HTR-8/SVneo (cell line): ENCODE measurements at regions not wholly inside any gene's neighbourhood (a gene's known extent, or its start where the extent isn't known, plus 50 kb on each side); places are given as distances from the start of the nearest gene placed in this dataset.

Experiments
- DNase-seq: peaks from one replicate; pipeline ENCODE4 v3.0.0; 2011; ENCODE audit warnings: low spot score, mixed read lengths; ENCODE audit not compliant: insufficient read length
- FAIRE-seq: peaks from 2 replicates; lab custom pipeline; 2011; peaks lifted over from hg19 to GRCh38; lab: Jason Lieb, UNC

- FAIRE-seq (no peak), DNase-seq (no peak)
Measured at GRCh38 chr11:91967691-91968045, 256.9 kb upstream of the FAT3 start.

- no peak for FAIRE-seq
- DNase-seq = no peak
Measured at GRCh38 chr11:91967026-91967690, 257.5 kb upstream of the FAT3 start.

GRCh38 chr11:91966368-91966767 lies 258.2 kb upstream of the FAT3 start:
- FAIRE-seq = no peak
- DNase-seq = no peak

- DNase-seq (no peak), FAIRE-seq (no peak)
Measured at GRCh38 chr11:91960770-91961169, 263.8 kb upstream of the FAT3 start.

GRCh38 chr11:91959411-91959810 lies 265.2 kb upstream of the FAT3 start:
- DNase-seq (no peak), FAIRE-seq (no peak)

- FAIRE-seq (no peak), DNase-seq (no peak)
Measured at GRCh38 chr11:91956711-91957110, 267.9 kb upstream of the FAT3 start.

- FAIRE-seq = no peak
- no peak for DNase-seq
Measured at GRCh38 chr11:91955206-91955605, 269.4 kb upstream of the FAT3 start.

GRCh38 chr11:91952056-91952455 lies 272.6 kb upstream of the FAT3 start:
- FAIRE-seq (no peak), DNase-seq (no peak)

- DNase-seq (peak; percentile 46), FAIRE-seq (no peak)
Measured at GRCh38 chr11:91947215-91947820, 277.3 kb upstream of the FAT3 start.

- FAIRE-seq (no peak), DNase-seq (no peak)
Measured at GRCh38 chr11:91946397-91946951, 278.1 kb upstream of the FAT3 start.

- DNase-seq (no peak), FAIRE-seq (no peak)
Measured at GRCh38 chr11:91935120-91935519, 289.5 kb upstream of the FAT3 start.

GRCh38 chr11:91932151-91932821 lies 292.3 kb upstream of the FAT3 start:
- FAIRE-seq (no peak), DNase-seq (no peak)

GRCh38 chr11:91927448-91927847 lies 297.2 kb upstream of the FAT3 start:
- DNase-seq (no peak), FAIRE-seq (no peak)

GRCh38 chr11:91926965-91927364 lies 297.7 kb upstream of the FAT3 start:
- FAIRE-seq (no peak), DNase-seq (no peak)

GRCh38 chr11:91922846-91923245 lies 301.8 kb upstream of the FAT3 start:
- FAIRE-seq (no peak), DNase-seq (no peak)

- DNase-seq (no peak), FAIRE-seq (no peak)
Measured at GRCh38 chr11:91921974-91922373, 302.6 kb upstream of the FAT3 start.

- FAIRE-seq (no peak), DNase-seq (no peak)
Measured at GRCh38 chr11:91913407-91913806, 311.2 kb upstream of the FAT3 start.

- FAIRE-seq (no peak), DNase-seq (no peak)
Measured at GRCh38 chr11:91912322-91912721, 312.3 kb upstream of the FAT3 start.

- FAIRE-seq = no peak
- no peak for DNase-seq
Measured at GRCh38 chr11:91906871-91907624, 317.6 kb upstream of the FAT3 start.
